ENCODE measurements at regions not wholly inside any gene's neighbourhood (a gene's known extent, or its start where the extent isn't known, plus 50 kb on each side); places are given as distances from the start of the nearest gene placed in this dataset.
A peak's percentile ranks its signal among the peaks of the same experiment; 100 is the strongest.

DNA sequence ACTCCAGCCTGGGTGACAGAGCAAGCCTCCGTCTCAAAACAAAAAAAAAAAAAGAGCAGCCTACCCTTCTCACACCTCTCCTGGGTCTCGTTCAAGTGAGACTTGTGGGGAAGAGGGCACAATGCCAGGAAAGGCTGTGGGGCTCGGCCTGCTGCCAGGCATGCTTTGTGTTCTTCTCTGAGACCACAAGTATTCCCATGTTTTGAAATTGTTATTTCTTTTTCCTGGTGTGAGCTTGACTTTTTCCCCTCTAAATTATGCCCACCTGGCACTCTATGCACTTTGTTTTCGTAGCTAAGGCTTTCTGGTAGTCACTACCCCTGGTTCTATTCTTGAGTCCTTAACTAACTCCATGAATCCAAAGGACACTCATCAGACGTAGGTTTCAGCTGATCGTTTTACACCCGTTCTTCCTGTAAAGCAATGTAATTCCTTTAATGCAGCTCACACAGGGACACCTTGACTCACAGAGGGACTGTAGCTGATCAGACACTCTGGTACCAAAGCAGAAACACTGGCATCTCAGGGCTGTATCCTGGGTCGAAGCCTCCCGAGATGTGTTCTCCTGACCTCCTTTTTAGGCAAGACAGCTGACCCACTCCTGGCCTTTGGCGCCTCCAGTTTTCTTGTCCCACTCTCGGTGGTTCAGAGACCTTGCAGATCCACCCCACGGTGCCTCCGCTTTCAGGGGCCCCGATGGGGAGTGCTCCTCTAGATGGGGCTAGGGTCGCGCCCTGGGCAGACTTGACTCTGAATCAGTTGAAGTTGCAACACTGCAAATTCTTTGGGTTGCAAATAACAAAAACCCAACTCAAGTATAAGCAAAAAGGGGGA is 193.3 kb upstream of the AGAP1 start:
- DNase-seq (ENCODE audit: low spot score) = peak; percentile 77

GRCh38 chr2:235301202-235302076 is 192.4 kb upstream of the AGAP1 start:
- DNase-seq (ENCODE audit: low spot score) = no peak
- FAIRE-seq = peak; percentile 78

More for the DNA sequence above, 193.3 kb upstream of the AGAP1 start:
- no peak for FAIRE-seq

GRCh38 chr2:235302263-235302662 is 191.6 kb upstream of the AGAP1 start:
- FAIRE-seq (no peak), DNase-seq (ENCODE audit: low spot score) (no peak)

GRCh38 chr2:235303499-235304291 is 190.1 kb upstream of the AGAP1 start:
- DNase-seq (ENCODE audit: low spot score) (no peak), FAIRE-seq (no peak)

DNA sequence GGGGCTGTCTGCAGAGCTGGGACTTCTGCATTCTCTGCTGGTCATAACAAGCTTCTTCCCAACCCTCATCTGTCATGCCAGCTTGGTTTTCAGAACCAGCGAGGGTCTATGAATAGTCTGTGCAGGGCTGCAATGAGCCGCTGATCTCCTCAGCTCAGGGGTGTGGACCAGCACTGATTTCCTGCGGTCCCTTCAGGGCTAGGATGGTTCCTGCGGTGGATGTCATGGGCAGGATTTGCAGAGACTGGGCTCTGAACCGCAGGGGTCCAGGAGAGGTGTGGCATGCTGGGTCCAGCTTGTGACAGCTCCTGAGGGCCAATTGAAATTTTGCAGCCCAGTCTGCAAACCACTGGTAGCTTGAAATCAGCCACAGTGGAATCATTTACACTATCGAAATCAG is 188.2 kb upstream of the AGAP1 start:
- FAIRE-seq = no peak

DNA sequence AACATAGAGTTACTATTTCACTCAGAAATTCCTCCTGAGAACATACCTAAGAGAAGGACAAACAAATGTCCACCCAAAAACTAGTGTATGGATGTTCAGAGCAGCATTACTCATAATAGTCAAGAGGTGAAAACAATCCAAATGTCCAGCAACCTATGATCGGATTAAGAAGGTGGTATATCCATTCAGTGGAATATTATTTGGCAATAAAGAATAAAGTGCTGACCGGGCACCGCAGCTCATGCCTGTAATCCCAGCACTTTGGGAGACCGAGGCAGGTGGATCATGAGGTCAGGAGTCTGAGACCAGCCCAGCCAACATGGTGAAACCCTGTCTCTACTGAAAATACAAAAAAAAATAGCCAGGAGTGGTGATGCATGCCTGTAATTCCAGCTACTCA is 182.8 kb upstream of the AGAP1 start:
- DNase-seq (ENCODE audit: low spot score) = no peak
- no peak for FAIRE-seq

More for the DNA sequence above, 188.2 kb upstream of the AGAP1 start:
- no peak for DNase-seq (ENCODE audit: low spot score)

- DNase-seq (ENCODE audit: low spot score) (no peak), FAIRE-seq (no peak)
These were observed 181.3 kb upstream of the AGAP1 start for GRCh38 chr2:235312571-235312970.

DNA sequence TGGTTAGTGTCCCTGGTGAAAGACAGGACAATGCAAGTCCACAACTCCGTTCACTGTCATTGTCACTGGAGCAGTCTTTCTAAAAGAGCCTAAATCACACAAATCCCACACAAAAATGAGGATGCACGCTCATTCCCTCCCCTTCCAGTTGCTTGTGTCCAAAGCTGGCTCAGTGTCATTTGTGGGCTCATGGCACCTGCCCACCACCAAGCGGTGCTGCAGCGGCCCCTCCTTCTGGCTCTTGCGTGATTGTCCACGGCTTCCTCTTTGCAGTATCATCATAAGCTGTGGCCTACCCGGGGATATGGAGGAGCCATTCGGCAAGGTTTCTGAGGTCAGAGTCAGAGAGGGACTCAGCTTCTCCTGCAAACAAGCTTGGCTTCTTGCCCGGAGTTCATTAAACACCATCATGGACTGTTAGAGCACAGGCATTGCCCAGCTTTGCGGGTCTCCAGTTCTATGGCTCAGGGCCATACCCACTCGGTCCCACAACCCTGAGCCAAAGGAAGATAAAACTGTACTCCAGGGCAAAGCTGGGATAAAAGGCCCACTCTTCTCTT is 179.4 kb upstream of the AGAP1 start:
- DNase-seq (ENCODE audit: low spot score) (no peak), FAIRE-seq (no peak)

DNA sequence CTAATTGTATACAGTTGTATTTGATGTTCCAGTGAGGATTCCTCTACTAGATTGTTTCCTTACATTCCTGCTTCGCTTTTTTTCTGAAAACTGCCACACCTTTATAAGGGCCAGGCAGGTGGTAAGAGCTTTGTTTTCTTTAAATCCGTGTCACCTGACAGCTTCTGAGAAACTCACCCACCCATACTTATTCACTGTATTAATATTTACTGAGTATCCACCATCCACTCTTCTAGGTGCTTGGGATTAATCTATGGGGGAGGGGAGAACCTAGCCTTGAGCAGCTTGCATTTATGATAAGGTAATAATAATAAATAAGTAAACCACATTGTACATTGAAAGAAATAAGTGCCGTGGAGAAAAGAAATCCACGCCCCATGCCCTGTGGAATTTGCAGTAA is 174.7 kb upstream of the AGAP1 start:
- FAIRE-seq = no peak
- DNase-seq (ENCODE audit: low spot score) = no peak

DNA sequence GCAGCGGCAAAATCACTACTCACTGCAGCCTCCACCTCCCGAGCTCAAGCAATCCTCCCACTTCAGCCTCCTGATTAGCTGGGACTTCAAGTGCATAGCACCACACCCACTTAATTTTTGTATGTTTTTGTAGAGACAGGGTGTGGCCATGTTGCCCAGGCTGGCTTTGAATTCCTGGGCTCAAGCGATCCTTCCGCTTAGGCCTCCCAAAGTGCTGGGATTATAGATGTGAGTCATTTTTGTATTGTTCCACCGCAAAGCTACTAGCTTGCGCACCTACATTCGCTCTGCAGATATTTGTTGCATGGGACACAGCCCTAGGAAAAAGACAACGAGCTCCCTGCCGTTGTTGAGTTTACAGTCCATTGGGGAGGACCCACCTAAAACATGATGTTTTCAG is 173.5 kb upstream of the AGAP1 start:
- DNase-seq (ENCODE audit: low spot score) (peak; percentile 57), FAIRE-seq (peak; percentile 65)

DNA sequence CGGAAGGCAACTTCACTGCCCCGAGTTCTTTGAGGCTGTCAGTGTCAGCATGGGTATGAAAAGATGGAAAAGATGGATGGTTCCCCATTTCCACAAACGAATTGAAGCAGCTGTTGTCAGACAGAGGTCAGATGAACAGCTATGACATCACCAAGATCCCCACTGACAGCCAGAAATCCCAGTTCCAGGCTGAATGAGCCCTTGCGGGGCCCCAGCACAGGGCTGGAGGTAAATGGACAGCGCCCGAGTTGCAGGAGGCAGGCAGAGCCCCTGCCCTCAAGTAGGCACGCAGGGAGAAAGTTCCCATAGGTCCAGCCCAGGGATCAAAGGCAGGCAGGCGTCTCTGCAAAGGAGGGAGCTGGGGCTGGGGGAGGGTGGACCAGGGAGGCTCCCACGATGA is 169.5 kb upstream of the AGAP1 start:
- FAIRE-seq (no peak), DNase-seq (ENCODE audit: low spot score) (no peak)

GRCh38 chr2:235325151-235325550 is 168.7 kb upstream of the AGAP1 start:
- DNase-seq (ENCODE audit: low spot score) (peak; percentile 34), FAIRE-seq (no peak)

GRCh38 chr2:235328991-235329390 is 164.9 kb upstream of the AGAP1 start:
- no peak for FAIRE-seq

GRCh38 chr2:235330775-235331451 is 162.9 kb upstream of the AGAP1 start:
- peak; percentile 79 for DNase-seq (ENCODE audit: low spot score)
- peak; percentile 59 for FAIRE-seq

More at GRCh38 chr2:235328991-235329390, 164.9 kb upstream of the AGAP1 start:
- no peak for DNase-seq (ENCODE audit: low spot score)

DNA sequence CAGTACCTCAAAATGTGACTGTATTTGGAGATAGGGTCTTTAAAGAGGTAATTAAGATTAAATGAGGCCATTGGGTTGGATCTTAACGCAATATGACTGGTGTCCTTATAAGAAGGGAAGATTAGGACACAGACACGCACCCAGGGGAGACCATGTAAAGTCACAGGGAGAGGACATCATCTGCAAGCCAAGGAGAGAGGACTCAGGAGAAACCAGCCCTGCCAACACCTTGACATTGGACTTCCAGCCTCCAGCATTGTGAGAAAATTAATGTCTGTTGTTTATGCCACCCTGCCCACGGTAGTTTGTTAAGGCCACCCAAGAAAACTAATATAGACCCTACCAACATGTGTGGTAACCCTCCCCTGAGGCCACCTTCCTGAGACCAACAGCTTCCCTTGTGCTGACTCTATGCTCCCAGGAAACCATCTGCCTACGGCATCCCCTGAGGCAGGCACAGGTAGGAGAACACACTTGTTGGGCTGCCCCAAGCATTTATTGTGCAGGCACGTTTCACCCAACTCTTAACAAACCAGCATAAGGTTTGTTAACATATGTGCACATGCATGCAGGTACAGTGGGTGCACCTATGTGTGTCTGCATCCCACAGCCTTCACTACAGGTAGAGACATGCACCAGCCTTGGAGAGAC is 161.5 kb upstream of the AGAP1 start:
- FAIRE-seq = no peak
- no peak for DNase-seq (ENCODE audit: low spot score)

GRCh38 chr2:235333076-235333475 is 160.8 kb upstream of the AGAP1 start:
- no peak for DNase-seq (ENCODE audit: low spot score)
- no peak for FAIRE-seq

- FAIRE-seq = no peak
- DNase-seq (ENCODE audit: low spot score) = no peak
These were observed 159.7 kb upstream of the AGAP1 start for GRCh38 chr2:235334179-235334578.

- DNase-seq (ENCODE audit: low spot score) (no peak), FAIRE-seq (no peak)
These were observed 150.6 kb upstream of the AGAP1 start for GRCh38 chr2:235343156-235343774.

DNA sequence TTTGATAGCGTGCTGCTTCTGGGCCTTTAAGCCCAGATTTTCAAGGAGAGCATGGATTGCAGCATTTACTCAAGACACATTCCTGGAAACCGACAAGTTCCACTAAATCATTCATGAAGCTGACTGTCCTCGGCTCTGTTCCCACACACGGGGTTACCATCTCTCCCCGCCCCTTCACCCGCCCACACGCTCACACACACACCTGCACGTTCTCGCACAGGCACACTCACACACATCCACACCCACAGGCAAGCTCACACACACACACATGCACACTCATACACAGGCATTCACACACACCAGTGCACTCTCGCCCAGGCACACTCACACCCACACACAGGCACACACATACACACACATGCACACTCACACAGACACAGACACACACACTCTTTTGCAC is 150.0 kb upstream of the AGAP1 start:
- peak; percentile 35 for DNase-seq (ENCODE audit: low spot score)
- peak; percentile 83 for FAIRE-seq

- DNase-seq (ENCODE audit: low spot score) (no peak), FAIRE-seq (no peak)
These were observed 148.1 kb upstream of the AGAP1 start for GRCh38 chr2:235345745-235346144.
